ENCODE measurements at regions not wholly inside any gene's neighbourhood (a gene's known extent, or its start where the extent isn't known, plus 50 kb on each side); places are given as distances from the start of the nearest gene placed in this dataset.

GRCh38 chr14:65257425-65257824 lies 155.1 kb upstream of the FUT8 start:
- peaks cover 27% of the 10 kb centered on the region for H3K9me3 ChIP-seq (replicated peaks)
- TF ChIP-seq CTCF (IDR thresholded peaks at IDR 0.05; ENCODE audit: borderline replicate concordance) = no peak
- H3K4me1 ChIP-seq = peaks cover 5% of the 10 kb centered on the region
- DNase-seq = no peak
- H3K4me3 ChIP-seq = no peak overlapping the region
- H3K36me3 ChIP-seq = no peaks in the 10 kb centered on the region
- intact Hi-C loops (cut with micrococcal nuclease) = no loop called here
- no peaks in the 10 kb centered on the region for H3K27me3 ChIP-seq (ENCODE audit: low read depth)
- H3K27ac ChIP-seq (replicated peaks) = no peak overlapping the region

- no peak for TF ChIP-seq CTCF (IDR thresholded peaks at IDR 0.05; ENCODE audit: borderline replicate concordance)
- no peak for DNase-seq
- Histone ChIP-seq H3K36me3 (no peaks in the 10 kb centered on the region), H3K4me1 (peaks cover 5% of the 10 kb centered on the region), H3K4me3 (no peak overlapping the region), H3K9me3 (replicated peaks) (peaks cover 27% of the 10 kb centered on the region), H3K27me3 (ENCODE audit: low read depth) (no peaks in the 10 kb centered on the region), H3K27ac (replicated peaks) (no peak overlapping the region)
- intact Hi-C loops (cut with micrococcal nuclease) = no loop called here
These were observed 154.1 kb upstream of the FUT8 start for GRCh38 chr14:65258391-65258790.

- DNase-seq = no peak
These were observed 153.5 kb upstream of the FUT8 start for GRCh38 chr14:65259000-65259399.

GRCh38 chr14:65260786-65261185 lies 151.7 kb upstream of the FUT8 start:
- Histone ChIP-seq H3K27ac (replicated peaks) (no peak overlapping the region), H3K4me3 (no peak overlapping the region), H3K27me3 (ENCODE audit: low read depth) (no peaks in the 10 kb centered on the region), H3K4me1 (peaks cover 5% of the 10 kb centered on the region), H3K36me3 (no peaks in the 10 kb centered on the region), H3K9me3 (replicated peaks) (peaks cover 27% of the 10 kb centered on the region)
- DNase-seq = no peak
- intact Hi-C loops (cut with micrococcal nuclease) = no loop called here
- no peak for TF ChIP-seq CTCF (IDR thresholded peaks at IDR 0.05; ENCODE audit: borderline replicate concordance)

More at GRCh38 chr14:65259000-65259399, 153.5 kb upstream of the FUT8 start:
- Histone ChIP-seq H3K4me3 (no peak overlapping the region), H3K36me3 (no peaks in the 10 kb centered on the region), H3K27ac (replicated peaks) (no peak overlapping the region), H3K9me3 (replicated peaks) (peaks cover 27% of the 10 kb centered on the region), H3K4me1 (peaks cover 5% of the 10 kb centered on the region), H3K27me3 (ENCODE audit: low read depth) (no peaks in the 10 kb centered on the region)
- intact Hi-C loops (cut with micrococcal nuclease) = no loop called here
- no peak for TF ChIP-seq CTCF (IDR thresholded peaks at IDR 0.05; ENCODE audit: borderline replicate concordance)

- peaks cover 5% of the 10 kb centered on the region for H3K4me1 ChIP-seq
- H3K27me3 ChIP-seq (ENCODE audit: low read depth) = no peaks in the 10 kb centered on the region
- TF ChIP-seq CTCF (IDR thresholded peaks at IDR 0.05; ENCODE audit: borderline replicate concordance) = no peak
- no peak overlapping the region for H3K27ac ChIP-seq (replicated peaks)
- no peaks in the 10 kb centered on the region for H3K36me3 ChIP-seq
- H3K9me3 ChIP-seq (replicated peaks) = peaks cover 27% of the 10 kb centered on the region
- H3K4me3 ChIP-seq = no peak overlapping the region
- intact Hi-C loops (cut with micrococcal nuclease) = no loop called here
- no peak for DNase-seq
These were observed 151.1 kb upstream of the FUT8 start for GRCh38 chr14:65261425-65261920.
